ENCODE measurements at regions not wholly inside any gene's neighbourhood (a gene's known extent, or its start where the extent isn't known, plus 50 kb on each side); places are given as distances from the start of the nearest gene placed in this dataset.
A peak's percentile ranks its signal among the peaks of the same experiment; 100 is the strongest.

DNA sequence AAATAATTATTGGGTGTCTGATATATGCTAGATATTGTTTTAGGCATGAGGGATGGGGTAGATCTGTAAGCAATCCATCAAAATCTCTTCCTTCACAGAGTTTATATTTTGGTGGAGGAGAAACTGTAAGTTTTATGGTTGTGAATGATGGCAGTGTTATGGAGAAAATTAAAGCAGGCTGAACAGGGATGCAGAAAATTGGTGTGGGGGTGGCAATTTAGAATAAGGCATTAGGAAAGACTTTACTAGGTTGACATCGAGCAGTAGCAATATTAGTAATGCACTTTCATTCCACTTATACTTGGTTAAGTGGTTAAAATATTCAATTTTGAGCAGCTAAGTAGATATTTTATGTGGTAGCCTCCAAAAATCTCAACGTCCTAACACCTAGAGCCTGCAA, 261.1 kb upstream of the SNX7 start:
- H3K36me3 Mint-ChIP-seq = no peaks in the 10 kb centered on the region
- TF ChIP-seq, protein P1, sequence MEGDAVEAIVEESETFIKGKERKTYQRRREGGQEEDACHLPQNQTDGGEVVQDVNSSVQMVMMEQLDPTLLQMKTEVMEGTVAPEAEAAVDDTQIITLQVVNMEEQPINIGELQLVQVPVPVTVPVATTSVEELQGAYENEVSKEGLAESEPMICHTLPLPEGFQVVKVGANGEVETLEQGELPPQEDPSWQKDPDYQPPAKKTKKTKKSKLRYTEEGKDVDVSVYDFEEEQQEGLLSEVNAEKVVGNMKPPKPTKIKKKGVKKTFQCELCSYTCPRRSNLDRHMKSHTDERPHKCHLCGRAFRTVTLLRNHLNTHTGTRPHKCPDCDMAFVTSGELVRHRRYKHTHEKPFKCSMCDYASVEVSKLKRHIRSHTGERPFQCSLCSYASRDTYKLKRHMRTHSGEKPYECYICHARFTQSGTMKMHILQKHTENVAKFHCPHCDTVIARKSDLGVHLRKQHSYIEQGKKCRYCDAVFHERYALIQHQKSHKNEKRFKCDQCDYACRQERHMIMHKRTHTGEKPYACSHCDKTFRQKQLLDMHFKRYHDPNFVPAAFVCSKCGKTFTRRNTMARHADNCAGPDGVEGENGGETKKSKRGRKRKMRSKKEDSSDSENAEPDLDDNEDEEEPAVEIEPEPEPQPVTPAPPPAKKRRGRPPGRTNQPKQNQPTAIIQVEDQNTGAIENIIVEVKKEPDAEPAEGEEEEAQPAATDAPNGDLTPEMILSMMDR (IDR thresholded peaks at IDR 0.05; ENCODE audit: unreplicated experiment) = no peak
- H3K4me3 Mint-ChIP-seq = no peak overlapping the region
- no peak for DNase-seq (ENCODE audit: low spot score in 2 of 2, unreplicated experiment in 2 of 2)
- peaks cover 40% of the 10 kb centered on the region for H3K4me1 Mint-ChIP-seq
- H3K27me3 Mint-ChIP-seq (ENCODE audit: low read depth) = no peaks in the 10 kb centered on the region
- no peaks in the 10 kb centered on the region for H3K9me3 Mint-ChIP-seq
- H3K27ac Mint-ChIP-seq = no peak overlapping the region

DNA sequence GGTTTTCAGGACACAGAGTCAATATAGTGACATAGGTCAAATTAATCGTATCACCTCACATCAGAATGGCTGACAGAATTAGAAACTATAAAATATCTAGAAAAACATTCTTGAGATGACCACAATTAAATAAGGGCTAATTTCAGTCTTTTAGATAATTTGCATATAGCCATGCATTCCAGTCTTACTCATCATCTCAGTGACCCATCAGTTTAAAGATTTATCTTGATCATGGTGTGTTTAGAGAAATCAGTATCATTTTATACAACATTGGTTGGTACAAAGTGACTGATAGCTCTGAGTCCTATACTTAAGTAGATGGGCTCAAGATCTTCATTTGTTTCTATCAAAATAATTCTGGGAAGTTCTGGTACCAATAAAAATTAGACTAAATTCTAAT, 262.3 kb upstream of the SNX7 start:
- no peaks in the 10 kb centered on the region for H3K9me3 Mint-ChIP-seq

DNA sequence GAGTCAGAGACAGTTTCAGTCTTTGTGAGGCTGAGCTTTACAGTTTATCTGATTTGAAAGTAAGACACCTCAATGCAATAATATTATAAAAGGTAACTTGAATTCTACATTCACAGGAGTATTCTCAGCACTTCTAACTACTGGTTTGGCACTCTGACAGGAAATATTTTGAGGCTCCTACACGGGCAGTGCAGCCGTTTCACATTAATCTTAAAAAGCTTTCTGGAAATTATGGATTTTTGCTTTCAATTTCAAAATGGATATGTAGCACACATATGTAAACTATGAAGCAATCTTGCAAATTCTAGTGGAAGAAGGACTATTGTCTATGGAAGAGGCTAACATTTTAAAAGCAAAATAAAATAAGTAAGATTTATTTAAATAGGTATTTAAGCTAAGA, 262.9 kb upstream of the SNX7 start:
- no peak overlapping the region for H3K4me3 Mint-ChIP-seq
- H3K9me3 Mint-ChIP-seq = no peaks in the 10 kb centered on the region
- H3K27me3 Mint-ChIP-seq (ENCODE audit: low read depth) = no peaks in the 10 kb centered on the region
- no peak for DNase-seq (ENCODE audit: low spot score in 2 of 2, unreplicated experiment in 2 of 2)
- H3K36me3 Mint-ChIP-seq = no peaks in the 10 kb centered on the region
- peaks cover 24% of the 10 kb centered on the region for H3K4me1 Mint-ChIP-seq
- TF ChIP-seq, protein P1 (IDR thresholded peaks at IDR 0.05; ENCODE audit: unreplicated experiment) = no peak
- H3K27ac Mint-ChIP-seq = peak overlapping the region; percentile 25

More for the DNA sequence above, 262.3 kb upstream of the SNX7 start:
- no peak overlapping the region for H3K27ac Mint-ChIP-seq
- TF ChIP-seq, protein P1 (IDR thresholded peaks at IDR 0.05; ENCODE audit: unreplicated experiment) = no peak
- no peaks in the 10 kb centered on the region for H3K27me3 Mint-ChIP-seq (ENCODE audit: low read depth)
- H3K4me1 Mint-ChIP-seq = peaks cover 30% of the 10 kb centered on the region
- H3K4me3 Mint-ChIP-seq = no peak overlapping the region
- H3K36me3 Mint-ChIP-seq = no peaks in the 10 kb centered on the region
- no peak for DNase-seq (ENCODE audit: low spot score in 2 of 2, unreplicated experiment in 2 of 2)

DNA sequence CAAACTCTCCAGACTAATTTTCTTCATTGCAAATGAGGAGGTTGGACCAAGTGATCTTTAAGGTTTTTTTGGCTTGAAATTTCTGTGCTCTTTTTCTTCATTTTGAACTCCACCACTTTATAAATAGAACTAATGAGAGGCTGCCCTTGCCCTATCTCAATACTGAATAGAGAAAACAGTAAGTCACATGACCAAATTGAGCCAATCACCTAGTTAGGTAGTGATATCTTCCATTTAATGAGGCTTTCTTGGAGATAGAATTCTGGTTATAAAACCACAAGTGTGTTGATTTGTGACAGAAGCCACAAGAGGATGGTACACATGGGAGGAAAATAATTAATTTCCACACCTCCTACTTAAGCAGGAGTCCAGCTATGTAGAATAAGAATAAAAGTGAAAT, 263.4 kb upstream of the SNX7 start:
- no peak overlapping the region for H3K4me3 Mint-ChIP-seq
- no peak overlapping the region for H3K27ac Mint-ChIP-seq
- no peak for DNase-seq (ENCODE audit: low spot score in 2 of 2, unreplicated experiment in 2 of 2)
- no peaks in the 10 kb centered on the region for H3K9me3 Mint-ChIP-seq
- TF ChIP-seq, protein P1 (IDR thresholded peaks at IDR 0.05; ENCODE audit: unreplicated experiment) = no peak
- peaks cover 23% of the 10 kb centered on the region for H3K4me1 Mint-ChIP-seq
- no peaks in the 10 kb centered on the region for H3K36me3 Mint-ChIP-seq
- no peaks in the 10 kb centered on the region for H3K27me3 Mint-ChIP-seq (ENCODE audit: low read depth)

DNA sequence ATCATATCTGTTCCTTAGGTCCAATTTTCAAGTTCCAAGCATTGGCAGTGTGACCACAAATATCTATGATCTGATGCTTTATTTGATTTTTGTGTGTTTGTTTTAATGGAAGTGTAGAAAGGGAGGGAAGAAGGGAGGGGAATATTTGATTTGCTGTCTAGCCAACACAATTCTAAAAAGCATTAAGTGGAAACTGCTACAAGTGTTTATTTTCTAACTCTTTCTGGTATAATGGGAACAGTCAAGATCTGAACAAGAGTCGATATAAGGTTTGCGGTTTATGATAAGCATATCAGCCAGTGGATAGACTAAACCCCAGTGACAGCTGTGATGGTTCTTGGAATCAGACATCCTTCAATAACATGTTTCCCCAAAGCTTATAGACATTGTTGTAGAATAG, 267.8 kb upstream of the SNX7 start:
- Mint-ChIP-seq H3K27ac (no peak overlapping the region), H3K4me1 (peaks cover 14% of the 10 kb centered on the region), H3K27me3 (ENCODE audit: low read depth) (no peaks in the 10 kb centered on the region), H3K9me3 (no peaks in the 10 kb centered on the region), H3K4me3 (no peak overlapping the region), H3K36me3 (no peaks in the 10 kb centered on the region)
- no peak for DNase-seq (ENCODE audit: low spot score in 2 of 2, unreplicated experiment in 2 of 2)
- TF ChIP-seq, protein P1 (IDR thresholded peaks at IDR 0.05; ENCODE audit: unreplicated experiment) = no peak

DNA sequence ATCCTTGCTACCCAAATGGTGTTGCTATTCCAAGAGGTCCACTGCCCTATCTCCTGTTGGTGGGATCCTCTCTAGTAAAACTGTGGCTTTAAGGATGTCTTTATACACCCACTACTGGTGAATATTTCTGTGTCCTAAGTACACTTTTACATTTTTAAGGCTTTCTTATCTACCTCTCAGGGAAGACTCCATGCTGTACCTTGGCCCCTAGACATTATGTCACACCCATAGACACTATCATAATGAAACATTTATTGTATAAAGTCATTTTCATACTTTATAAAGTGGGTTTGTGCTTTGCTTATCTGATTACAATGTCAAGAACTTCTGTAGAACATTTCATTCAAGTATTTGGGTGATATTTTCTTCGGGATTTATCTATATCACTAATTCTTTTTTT, 270.3 kb upstream of the SNX7 start:
- DNase-seq (ENCODE audit: low spot score in 2 of 2, unreplicated experiment in 2 of 2) = no peak
- Mint-ChIP-seq H3K27ac (no peak overlapping the region), H3K36me3 (no peaks in the 10 kb centered on the region), H3K9me3 (no peaks in the 10 kb centered on the region), H3K4me3 (no peak overlapping the region), H3K4me1 (peaks cover 8% of the 10 kb centered on the region), H3K27me3 (ENCODE audit: low read depth) (no peaks in the 10 kb centered on the region)
- TF ChIP-seq, protein P1 (IDR thresholded peaks at IDR 0.05; ENCODE audit: unreplicated experiment) = no peak

Data from mesothelial cell of epicardium (in vitro differentiated cells).